ENCODE measurements at regions not wholly inside any gene's neighbourhood (a gene's known extent, or its start where the extent isn't known, plus 50 kb on each side); places are given as distances from the start of the nearest gene placed in this dataset.
"Not testable (repeated sequence)": the region's sequence is repeated elsewhere in the genome, so short reads cannot be mapped to it uniquely, and the experiment has no call there.

- DNase-seq (ENCODE audit: low spot score); intact Hi-C loops (cut with DNase I): not testable (repeated sequence)
Observed at GRCh38 chr5:17032314-17032985, 96.4 kb upstream of the MYO10 start.

GRCh38 chr5:17034992-17035391 is 98.9 kb upstream of the MYO10 start:
- DNase-seq (ENCODE audit: low spot score); intact Hi-C loops (cut with DNase I): not testable (repeated sequence)

- no peak for DNase-seq (ENCODE audit: low spot score)
- intact Hi-C loops (cut with DNase I) = no loop called here
Observed at GRCh38 chr5:17037751-17038150, 101.7 kb upstream of the MYO10 start.

- DNase-seq (ENCODE audit: low spot score) = no peak
- intact Hi-C loops (cut with DNase I) = no loop called here
Observed at GRCh38 chr5:17039170-17039569, 103.1 kb upstream of the MYO10 start.

GRCh38 chr5:17042041-17042440 is 106.0 kb upstream of the MYO10 start:
- DNase-seq (ENCODE audit: low spot score) = no peak
- intact Hi-C loops (cut with DNase I) = no loop called here

- intact Hi-C loops (cut with DNase I) = no loop called here
- DNase-seq (ENCODE audit: low spot score) = no peak
Observed at GRCh38 chr5:17046320-17046719, 110.2 kb upstream of the MYO10 start.

- intact Hi-C loops (cut with DNase I) = no loop called here
- DNase-seq (ENCODE audit: low spot score) = no peak
Observed at GRCh38 chr5:17050236-17050635, 114.1 kb upstream of the MYO10 start.

- no peak for DNase-seq (ENCODE audit: low spot score)
- intact Hi-C loops (cut with DNase I) = no loop called here
Observed at GRCh38 chr5:17054911-17055310, 118.8 kb upstream of the MYO10 start.

- intact Hi-C loops (cut with DNase I) = no loop called here
- DNase-seq (ENCODE audit: low spot score) = no peak
Observed at GRCh38 chr5:17056141-17056631, 120.1 kb upstream of the MYO10 start.

- intact Hi-C loops (cut with DNase I) = no loop called here
- no peak for DNase-seq (ENCODE audit: low spot score)
Observed at GRCh38 chr5:17058438-17058837, 122.3 kb upstream of the MYO10 start.

GRCh38 chr5:17061973-17062470 is 125.9 kb upstream of the MYO10 start:
- intact Hi-C loops (cut with DNase I) = no loop called here
- no peak for DNase-seq (ENCODE audit: low spot score)

GRCh38 chr5:17062741-17063140 is 126.7 kb upstream of the MYO10 start:
- intact Hi-C loops (cut with DNase I); DNase-seq (ENCODE audit: low spot score): not testable (repeated sequence)

- no peak for DNase-seq (ENCODE audit: low spot score)
- intact Hi-C loops (cut with DNase I) = no loop called here
Observed at GRCh38 chr5:17064241-17064640, 128.2 kb upstream of the MYO10 start.

- intact Hi-C loops (cut with DNase I) = no loop called here
- no peak for DNase-seq (ENCODE audit: low spot score)
Observed at GRCh38 chr5:17065458-17065857, 129.4 kb upstream of the MYO10 start.

- intact Hi-C loops (cut with DNase I); DNase-seq (ENCODE audit: low spot score): not testable (repeated sequence)
Observed at GRCh38 chr5:17066026-17066425, 129.9 kb upstream of the MYO10 start.

GRCh38 chr5:17067657-17068392 is 131.7 kb upstream of the MYO10 start:
- intact Hi-C loops (cut with DNase I) = no loop called here
- DNase-seq (ENCODE audit: low spot score) = no peak

- no peak for DNase-seq (ENCODE audit: low spot score)
- intact Hi-C loops (cut with DNase I) = no loop called here
Observed at GRCh38 chr5:17069995-17070511, 134.0 kb upstream of the MYO10 start.

- intact Hi-C loops (cut with DNase I) = no loop called here
Observed at GRCh38 chr5:17070647-17071046, 134.6 kb upstream of the MYO10 start.

GRCh38 chr5:17075236-17075635 is 139.1 kb upstream of the MYO10 start:
- DNase-seq (ENCODE audit: low spot score) = no peak
- intact Hi-C loops (cut with DNase I) = loop anchor here (5.0 kb wide), 1 partner anchor 138 kb away; the partner anchor contains the start of gene MYO10

More at GRCh38 chr5:17070647-17071046, 134.6 kb upstream of the MYO10 start:
- DNase-seq (ENCODE audit: low spot score) = no peak

GRCh38 chr5:17076272-17076671 is 140.2 kb upstream of the MYO10 start:
- no peak for DNase-seq (ENCODE audit: low spot score)
- intact Hi-C loops (cut with DNase I) = loop anchor here (5.0 kb wide), 1 partner anchor 139 kb away; the partner anchor contains the start of gene MYO10

All from cardiac septum (tissue), 1 donor.